Caco-2 (cell line): ENCODE measurements at regions not wholly inside any gene's neighbourhood (a gene's known extent, or its start where the extent isn't known, plus 50 kb on each side); places are given as distances from the start of the nearest gene placed in this dataset.

Experiments
- BruUV-seq: library from RNA; stranded (reverse); fragments of 400-500 nt; replicated peaks from 2 replicates; lab custom pipeline; 2021; lab: Mats Ljungman, UMichigan
- CTCF ChIA-PET: fragments of 300-600 bp; sonication (Branson Sonifier 250); formaldehyde crosslinking; loops from one replicate; lab custom pipeline; 2022; ENCODE audit warnings: antibody characterized with exemption; lab: Charles Lee
- POLR2A ChIA-PET: fragments of 300-600 bp; sonication (Branson Sonifier 250); formaldehyde crosslinking; loops from one replicate; lab custom pipeline; 2022; ENCODE audit warnings: antibody characterized with exemption; lab: Charles Lee
- DNase-seq, 2 experiments: peaks; one replicate each; pipeline versions ENCODE4 v3.0.0 to v3.0.0-alpha.2; 2020 to 2022
- H3K27me3 ChIP-seq: replicated peaks from 2 replicates; pipeline ENCODE4 v1.6.0; 2011; ENCODE audit warnings: low read length; ENCODE audit not compliant: control insufficient read depth, insufficient read depth
- H3K36me3 ChIP-seq: 2 replicates; pipeline ENCODE4 v1.5.1; 2011; ENCODE audit warnings: low read length; ENCODE audit not compliant: control insufficient read depth, insufficient read depth
- H3K4me1 ChIP-seq: fragments of 250-450 bp; sonication (Bioruptor Pico); 2 replicates; pipeline ENCODE4 v1.5.1; 2020; ENCODE audit warnings: mild to moderate bottlenecking
- H3K4me3 ChIP-seq: 2 replicates; pipeline ENCODE4 v1.5.1; 2011; ENCODE audit warnings: low read depth, mild to moderate bottlenecking, control low read depth, low read length
- H3K9me3 ChIP-seq: fragments of 250-450 bp; sonication (Bioruptor Pico); 2 replicates; pipeline ENCODE4 v1.5.1; 2020; ENCODE audit warnings: mild to moderate bottlenecking, moderate library complexity
- H3K27ac Mint-ChIP-seq: one replicate; pipeline ENCODE4 v1.8.0; 2022; ENCODE audit warnings: mixed read lengths; ENCODE audit not compliant: unreplicated experiment
- H3K27me3 Mint-ChIP-seq: one replicate; pipeline ENCODE4 v1.8.0; 2022; ENCODE audit warnings: mixed read lengths; ENCODE audit not compliant: insufficient read depth, unreplicated experiment
- H3K36me3 Mint-ChIP-seq: one replicate; pipeline ENCODE4 v1.8.0; 2022; ENCODE audit warnings: mild to moderate bottlenecking, mixed read lengths; ENCODE audit not compliant: insufficient read depth, unreplicated experiment
- H3K4me1 Mint-ChIP-seq: one replicate; pipeline ENCODE4 v1.8.0; 2022; ENCODE audit warnings: low read depth, mixed read lengths; ENCODE audit not compliant: unreplicated experiment
- H3K4me3 Mint-ChIP-seq: one replicate; pipeline ENCODE4 v1.8.0; 2022; ENCODE audit warnings: mild to moderate bottlenecking, moderate library complexity, mixed read lengths; ENCODE audit not compliant: unreplicated experiment
- H3K9me3 Mint-ChIP-seq: one replicate; pipeline ENCODE4 v1.8.0; 2022; ENCODE audit warnings: mixed read lengths; ENCODE audit not compliant: unreplicated experiment
- intact Hi-C: fragments of 100-400 bp; cut with micrococcal nuclease; formaldehyde crosslinking; loops from one replicate; pipeline ENCODE4 v1.10.0; 2022; ENCODE audit not compliant: unreplicated experiment
- TF ChIP-seq, protein P1 (sequence below), 2 experiments: fragments of 200-600 bp in 1 of 2; IDR thresholded peaks; 1 replicate in 1 of 2; 2 replicates in 1 of 2; pipeline versions ENCODE4 v1.5.1 to v1.8.0; 2011 to 2022; ENCODE audit warnings: antibody characterized with exemption in 1 of 2, control low read depth in 1 of 2, inconsistent platforms in 1 of 2, low read depth in 1 of 2, low read length in 1 of 2, mild to moderate bottlenecking in 1 of 2, moderate library complexity in 1 of 2; ENCODE audit not compliant: insufficient read depth in 1 of 2, severe bottlenecking in 1 of 2, unreplicated experiment in 1 of 2

GRCh38 chr16:85495259-85495658, 117.9 kb upstream of the GSE1 start:
- intact Hi-C loops = no loop called here
- no peaks in the 10 kb centered on the region for H3K9me3 ChIP-seq
- Mint-ChIP-seq H3K4me1 (peaks cover 27% of the 10 kb centered on the region), H3K4me3 (no peak overlapping the region), H3K27me3 (no peaks in the 10 kb centered on the region), H3K36me3 (peaks cover 13% of the 10 kb centered on the region), H3K27ac (no peak overlapping the region), H3K9me3 (no peaks in the 10 kb centered on the region)
- H3K4me1 ChIP-seq = peaks cover 30% of the 10 kb centered on the region
- TF ChIP-seq, protein P1, sequence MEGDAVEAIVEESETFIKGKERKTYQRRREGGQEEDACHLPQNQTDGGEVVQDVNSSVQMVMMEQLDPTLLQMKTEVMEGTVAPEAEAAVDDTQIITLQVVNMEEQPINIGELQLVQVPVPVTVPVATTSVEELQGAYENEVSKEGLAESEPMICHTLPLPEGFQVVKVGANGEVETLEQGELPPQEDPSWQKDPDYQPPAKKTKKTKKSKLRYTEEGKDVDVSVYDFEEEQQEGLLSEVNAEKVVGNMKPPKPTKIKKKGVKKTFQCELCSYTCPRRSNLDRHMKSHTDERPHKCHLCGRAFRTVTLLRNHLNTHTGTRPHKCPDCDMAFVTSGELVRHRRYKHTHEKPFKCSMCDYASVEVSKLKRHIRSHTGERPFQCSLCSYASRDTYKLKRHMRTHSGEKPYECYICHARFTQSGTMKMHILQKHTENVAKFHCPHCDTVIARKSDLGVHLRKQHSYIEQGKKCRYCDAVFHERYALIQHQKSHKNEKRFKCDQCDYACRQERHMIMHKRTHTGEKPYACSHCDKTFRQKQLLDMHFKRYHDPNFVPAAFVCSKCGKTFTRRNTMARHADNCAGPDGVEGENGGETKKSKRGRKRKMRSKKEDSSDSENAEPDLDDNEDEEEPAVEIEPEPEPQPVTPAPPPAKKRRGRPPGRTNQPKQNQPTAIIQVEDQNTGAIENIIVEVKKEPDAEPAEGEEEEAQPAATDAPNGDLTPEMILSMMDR (IDR thresholded peaks at IDR 0.05; ENCODE audit: insufficient read depth in 1 of 2, low read depth in 1 of 2, low read length in 1 of 2, severe bottlenecking in 1 of 2, unreplicated experiment in 1 of 2) = no peak
- no peak overlapping the region for H3K4me3 ChIP-seq
- H3K36me3 ChIP-seq = no peaks in the 10 kb centered on the region
- no peaks in the 10 kb centered on the region for H3K27me3 ChIP-seq
- ChIA-PET CTCF (no interaction called here), POLR2A (no interaction called here)
- no peak for DNase-seq
- no TSS peak for BruUV-seq

DNA sequence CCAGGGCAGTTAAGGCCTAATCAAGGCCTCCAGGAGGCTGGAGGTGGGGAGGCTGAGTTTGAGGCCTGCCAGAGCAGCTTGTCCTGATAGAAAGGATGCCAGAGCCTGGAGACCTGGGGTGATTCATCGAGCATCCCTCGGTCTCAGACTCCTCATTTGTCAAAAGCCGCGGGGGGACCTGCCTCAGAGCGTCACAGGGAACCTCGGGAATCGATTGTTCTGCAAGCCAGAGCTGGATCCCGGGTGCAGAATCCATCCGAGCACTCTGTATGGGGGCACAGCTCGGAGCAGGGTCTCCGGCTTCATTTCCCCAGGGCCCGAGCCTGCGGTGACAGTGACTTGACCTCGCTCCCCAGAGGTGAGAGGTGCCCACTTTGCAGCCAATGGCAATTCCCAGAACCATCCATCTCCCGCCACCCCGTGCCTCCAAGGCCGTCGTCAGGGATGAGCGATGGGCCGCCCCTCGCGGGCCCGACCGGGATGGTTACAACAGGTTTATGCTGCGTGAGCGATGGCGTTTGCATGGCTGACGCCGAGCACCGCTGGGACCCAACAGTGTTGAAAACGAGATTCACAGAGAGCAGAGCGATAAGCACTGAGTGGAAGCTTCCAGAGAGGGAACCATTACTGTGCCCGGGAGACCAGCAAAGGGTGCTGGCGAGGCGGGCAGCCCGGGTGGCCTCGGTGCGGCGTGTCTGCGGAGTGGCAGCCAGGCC, 117.1 kb upstream of the GSE1 start:
- POLR2A ChIA-PET = no interaction called here
- peak overlapping the region; percentile 42 for H3K27ac Mint-ChIP-seq

GRCh38 chr16:85497622-85498314, 115.4 kb upstream of the GSE1 start:
- no TSS peak for BruUV-seq
- no peaks in the 10 kb centered on the region for H3K27me3 Mint-ChIP-seq
- H3K4me3 Mint-ChIP-seq = no peak overlapping the region
- DNase-seq = no peak
- H3K27ac Mint-ChIP-seq = no peak overlapping the region
- no peaks in the 10 kb centered on the region for H3K9me3 Mint-ChIP-seq
- Histone ChIP-seq H3K4me3 (no peak overlapping the region), H3K9me3 (no peaks in the 10 kb centered on the region), H3K27me3 (no peaks in the 10 kb centered on the region), H3K36me3 (no peaks in the 10 kb centered on the region), H3K4me1 (peaks cover 10% of the 10 kb centered on the region)
- peaks cover 8% of the 10 kb centered on the region for H3K4me1 Mint-ChIP-seq
- TF ChIP-seq, protein P1 (IDR thresholded peaks at IDR 0.05; ENCODE audit: insufficient read depth in 1 of 2, low read depth in 1 of 2, low read length in 1 of 2, severe bottlenecking in 1 of 2, unreplicated experiment in 1 of 2) = no peak
- peaks cover 2% of the 10 kb centered on the region for H3K36me3 Mint-ChIP-seq
- CTCF ChIA-PET = no interaction called here
- intact Hi-C loops = no loop called here
- POLR2A ChIA-PET = no interaction called here

More for the DNA sequence above, 117.1 kb upstream of the GSE1 start:
- TF ChIP-seq, protein P1 (IDR thresholded peaks at IDR 0.05; ENCODE audit: insufficient read depth in 1 of 2, low read depth in 1 of 2, low read length in 1 of 2, severe bottlenecking in 1 of 2, unreplicated experiment in 1 of 2) = no peak
- H3K4me1 Mint-ChIP-seq = peaks cover 26% of the 10 kb centered on the region
- intact Hi-C loops = no loop called here
- CTCF ChIA-PET = no interaction called here
- H3K36me3 Mint-ChIP-seq = peaks cover 13% of the 10 kb centered on the region
- H3K4me3 Mint-ChIP-seq = no peak overlapping the region
- H3K4me3 ChIP-seq = no peak overlapping the region
- no peak for DNase-seq
- no peaks in the 10 kb centered on the region for H3K36me3 ChIP-seq
- BruUV-seq = no TSS peak
- no peaks in the 10 kb centered on the region for H3K27me3 ChIP-seq
- H3K9me3 Mint-ChIP-seq = no peaks in the 10 kb centered on the region
- peaks cover 27% of the 10 kb centered on the region for H3K4me1 ChIP-seq
- H3K27me3 Mint-ChIP-seq = no peaks in the 10 kb centered on the region
- H3K9me3 ChIP-seq = no peaks in the 10 kb centered on the region
